PFSK-1 (cell line): ENCODE measurements at regions not wholly inside any gene's neighbourhood (a gene's known extent, or its start where the extent isn't known, plus 50 kb on each side); places are given as distances from the start of the nearest gene placed in this dataset.

Experiments
- FOXP2 ChIP-seq: optimal IDR thresholded peaks from 2 replicates; pipeline ENCODE3; 2011; ENCODE audit warnings: borderline replicate concordance, control low read depth, inconsistent platforms; ENCODE audit not compliant: insufficient read depth; ENCODE audit errors: extremely low read length, extremely low read depth
- POLR2AphosphoS5 ChIP-seq: IDR thresholded peaks from 2 replicates; pipeline ENCODE4 v1.6.1; 2012; ENCODE audit warnings: low read depth, mild to moderate bottlenecking, control low read depth, low read length, moderate library complexity
- REST ChIP-seq, 2 experiments: IDR thresholded peaks; 2 replicates each; pipeline versions ENCODE4 v1.6.1 to v1.8.0; 2011 to 2012; ENCODE audit warnings: low read depth in 2 of 2, low read length in 2 of 2, control low read depth in 1 of 2, inconsistent platforms in 1 of 2, mild to moderate bottlenecking in 1 of 2, moderate library complexity in 1 of 2; ENCODE audit not compliant: insufficient read depth in 1 of 2
- SIN3A ChIP-seq: IDR thresholded peaks from 2 replicates; pipeline ENCODE4 v1.6.1; 2012; ENCODE audit warnings: mild to moderate bottlenecking, low read length, moderate library complexity, borderline replicate concordance; ENCODE audit not compliant: insufficient read depth
- TAF1 ChIP-seq: IDR thresholded peaks from 2 replicates; pipeline ENCODE4 v1.6.1; 2012; ENCODE audit warnings: low read length, control low read depth, borderline replicate concordance; ENCODE audit not compliant: insufficient read depth

- no peak for TF ChIP-seq POLR2AphosphoS5
- TF ChIP-seq REST (IDR thresholded peaks at IDR 0.05; ENCODE audit: insufficient read depth in 1 of 2, low read depth in 2 of 2, low read length in 2 of 2) = no peak
- TF ChIP-seq SIN3A = no peak
- TF ChIP-seq TAF1 = no peak
- no peak for TF ChIP-seq FOXP2
These were observed 82.6 kb downstream of the PAX1 start for GRCh38 chr20:21788082-21788481.

- TF ChIP-seq REST (IDR thresholded peaks at IDR 0.05; ENCODE audit: insufficient read depth in 1 of 2, low read depth in 2 of 2, low read length in 2 of 2) (no peak), FOXP2 (no peak), POLR2AphosphoS5 (no peak), SIN3A (no peak), TAF1 (no peak)
These were observed 76.1 kb downstream of the PAX1 start for GRCh38 chr20:21781446-21782075.

GRCh38 chr20:21780528-21780927 lies 75.1 kb downstream of the PAX1 start:
- no peak for TF ChIP-seq SIN3A
- TF ChIP-seq POLR2AphosphoS5 = no peak
- TF ChIP-seq FOXP2 = no peak
- no peak for TF ChIP-seq TAF1
- TF ChIP-seq REST (IDR thresholded peaks at IDR 0.05; ENCODE audit: insufficient read depth in 1 of 2, low read depth in 2 of 2, low read length in 2 of 2) = no peak
